H7 (cell line): ENCODE measurements at regions not wholly inside any gene's neighbourhood (a gene's known extent, or its start where the extent isn't known, plus 50 kb on each side); places are given as distances from the start of the nearest gene placed in this dataset.
"Not testable (repeated sequence)": the region's sequence is repeated elsewhere in the genome, so short reads cannot be mapped to it uniquely, and the experiment has no call there.

Experiments used
- DNase-seq: peaks from one replicate; pipeline ENCODE4 v3.0.0; 2012
- H3K27me3 ChIP-seq: 2 replicates; pipeline ENCODE4 v1.6.0; 2011; ENCODE audit warnings: mild to moderate bottlenecking, low read length; ENCODE audit not compliant: control insufficient read depth, insufficient read depth
- H3K36me3 ChIP-seq: replicated peaks from 2 replicates; pipeline ENCODE4 v1.5.1; 2011; ENCODE audit warnings: low read length; ENCODE audit not compliant: control insufficient read depth, insufficient read depth
- H3K4me3 ChIP-seq: 2 replicates; pipeline ENCODE4 v1.5.1; 2011; ENCODE audit warnings: low read depth, mild to moderate bottlenecking, control low read depth, low read length, moderate library complexity; ENCODE audit not compliant: insufficient read depth

DNA sequence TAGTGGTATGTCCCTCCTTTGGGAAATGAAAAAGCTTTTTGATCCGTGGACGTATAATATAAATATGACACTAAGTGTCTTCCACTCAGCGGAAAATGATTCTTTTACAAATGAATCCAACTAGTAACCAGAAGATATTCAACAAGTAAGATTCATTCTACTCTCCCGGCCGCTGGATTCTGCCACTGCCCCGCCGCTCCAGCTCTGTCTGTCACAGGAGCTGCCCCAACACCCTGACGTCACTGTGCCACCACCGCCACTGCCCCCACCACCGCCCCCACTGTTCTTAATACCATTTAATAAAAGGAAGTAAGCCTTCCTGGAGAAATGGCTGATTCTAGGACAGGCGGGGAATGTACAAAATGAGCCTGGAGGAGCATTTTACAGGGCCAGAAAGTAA, 180.8 kb upstream of the PLGLB2 start:
- H3K4me3 ChIP-seq, H3K27me3 ChIP-seq, DNase-seq, H3K36me3 ChIP-seq: not testable (repeated sequence)

DNA sequence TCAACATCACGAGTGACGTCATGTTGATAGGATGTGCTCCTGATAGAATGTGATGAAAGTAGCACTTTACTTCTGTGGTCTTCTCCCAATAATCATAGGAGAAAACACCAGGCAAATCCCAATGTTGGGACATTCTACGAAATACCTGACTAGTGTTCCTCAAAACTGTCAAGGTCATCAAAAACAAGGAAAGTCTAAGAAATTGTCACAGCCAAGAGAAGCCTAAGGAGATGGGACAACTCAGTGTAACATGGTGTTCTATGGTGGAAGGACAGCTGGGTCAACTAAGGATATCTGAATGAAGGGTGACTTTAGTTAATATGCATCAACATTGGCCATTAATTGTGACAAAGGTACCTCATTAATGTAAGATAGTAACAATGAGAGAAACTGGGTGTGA, 180.0 kb upstream of the PLGLB2 start:
- H3K27me3 ChIP-seq, DNase-seq, H3K4me3 ChIP-seq, H3K36me3 ChIP-seq: not testable (repeated sequence)

DNA sequence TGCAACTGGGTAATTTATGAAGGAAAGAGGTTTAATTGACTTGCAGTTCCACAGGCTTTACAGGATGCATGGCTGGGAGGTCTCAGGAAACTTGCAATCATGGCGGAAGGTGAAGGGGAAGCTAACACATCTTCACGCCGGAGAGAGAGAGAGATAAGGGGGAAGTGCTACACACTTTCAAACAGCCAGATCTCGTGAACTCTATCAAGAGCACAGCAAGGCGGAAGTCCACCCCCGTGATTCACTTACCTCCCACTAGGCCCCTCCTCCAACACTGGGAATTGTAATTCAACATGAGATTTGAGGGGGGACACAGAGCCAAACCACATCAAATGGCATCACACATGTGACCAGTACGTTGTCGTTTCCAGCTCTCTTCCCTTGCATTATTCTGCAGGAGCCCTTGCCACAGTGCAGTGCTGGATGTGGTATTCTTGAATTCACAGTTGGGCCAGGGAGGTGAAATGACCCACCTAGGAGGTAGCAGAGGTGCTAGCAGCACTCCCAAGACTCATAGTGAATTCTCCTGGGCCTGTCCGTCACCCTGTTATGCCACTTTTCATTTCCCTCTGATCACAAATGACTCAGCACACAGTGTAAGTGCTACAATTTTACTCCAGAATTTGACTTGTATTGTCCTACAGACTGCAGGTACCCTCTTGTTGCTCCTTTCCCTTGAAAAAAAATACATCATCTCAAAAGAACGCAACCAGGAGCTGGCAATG, 179.2 kb upstream of the PLGLB2 start:
- not testable (repeated sequence) for H3K27me3 ChIP-seq, H3K4me3 ChIP-seq, H3K36me3 ChIP-seq, DNase-seq

DNA sequence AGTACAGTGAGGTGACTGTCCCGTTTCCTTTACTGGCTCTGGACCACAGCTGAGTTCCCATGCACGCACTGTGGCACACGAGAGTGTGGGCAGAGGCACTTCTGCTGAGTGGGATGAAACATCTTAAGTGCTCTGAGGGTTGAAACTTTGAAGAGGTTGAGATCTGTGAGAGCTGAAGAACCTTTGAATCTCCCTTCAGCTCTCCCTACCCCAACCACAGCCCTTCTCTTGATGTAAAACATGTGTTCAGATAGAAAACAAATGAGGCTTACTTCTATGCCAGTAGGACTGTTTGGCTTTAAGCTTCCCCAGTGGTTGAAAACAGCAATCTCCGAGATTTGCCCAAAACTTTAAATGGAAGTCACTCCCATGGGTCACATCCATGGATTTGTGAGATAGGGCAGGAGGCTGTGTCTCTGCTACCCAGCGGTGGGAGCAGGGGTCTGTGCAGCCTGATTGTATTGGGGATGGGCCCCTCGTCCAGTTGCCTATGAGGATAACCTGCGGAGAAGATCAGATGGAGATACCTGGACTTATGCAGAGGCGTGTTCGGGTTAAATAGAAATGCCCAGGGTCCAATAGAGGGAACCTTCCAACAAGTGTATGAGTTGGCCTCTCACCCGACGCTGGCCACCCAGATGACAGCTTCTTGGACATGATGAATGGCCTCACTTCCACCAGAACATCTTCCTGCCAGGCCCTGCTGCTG, 178.0 kb upstream of the PLGLB2 start:
- not testable (repeated sequence) for H3K4me3 ChIP-seq, DNase-seq, H3K36me3 ChIP-seq, H3K27me3 ChIP-seq

DNA sequence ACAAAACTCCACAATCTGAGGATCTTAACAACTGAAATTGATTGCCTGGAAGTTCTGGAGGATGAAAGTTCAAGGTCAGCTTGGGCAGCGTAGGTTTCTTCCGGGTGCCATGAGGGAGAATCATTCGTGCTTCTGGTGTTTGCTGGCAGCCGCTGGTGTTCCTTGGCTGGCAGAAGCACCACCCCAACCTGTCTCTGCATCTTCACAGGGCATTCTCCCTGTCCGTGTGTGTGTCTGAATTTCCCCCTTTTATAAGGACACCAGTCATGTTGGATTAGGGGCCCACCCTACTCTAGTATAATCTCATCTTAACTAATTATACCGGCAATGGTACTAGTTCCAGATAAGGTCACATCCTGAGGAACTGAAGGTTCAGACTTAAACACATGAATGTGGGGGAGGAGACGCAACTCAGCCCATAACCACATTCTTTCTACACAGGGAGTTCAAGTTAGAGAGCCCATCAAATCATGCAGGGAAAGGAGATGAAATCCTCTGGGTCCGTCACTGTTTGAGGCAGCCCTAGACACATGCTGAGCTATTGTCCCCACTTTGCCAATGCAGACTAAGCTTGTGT, 175.9 kb upstream of the PLGLB2 start:
- H3K36me3 ChIP-seq, H3K27me3 ChIP-seq, H3K4me3 ChIP-seq: not testable (repeated sequence)

DNA sequence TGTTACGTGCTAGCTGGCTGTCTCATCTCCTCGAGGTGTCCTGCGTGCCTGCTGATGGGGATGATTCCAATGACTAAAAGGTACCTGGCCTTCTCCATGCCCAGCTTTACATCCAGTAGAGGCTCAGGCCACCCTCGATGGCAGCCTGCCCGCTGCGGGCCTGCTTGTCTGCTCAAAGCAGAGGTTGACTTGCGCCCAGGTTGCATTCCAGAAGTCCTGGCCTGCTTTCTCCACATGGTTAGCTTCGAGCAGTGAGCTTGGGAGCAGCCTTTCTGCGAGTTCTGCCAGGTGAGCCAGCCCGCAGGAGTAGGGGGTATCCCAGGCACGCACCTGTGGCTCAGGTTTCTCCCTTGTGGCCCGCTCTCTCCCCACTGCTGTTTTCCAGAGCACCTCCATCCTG, 175.0 kb upstream of the PLGLB2 start:
- DNase-seq, H3K4me3 ChIP-seq, H3K27me3 ChIP-seq, H3K36me3 ChIP-seq: not testable (repeated sequence)

More for the DNA sequence above, 175.9 kb upstream of the PLGLB2 start:
- DNase-seq, result not testable (repeated sequence)

DNA sequence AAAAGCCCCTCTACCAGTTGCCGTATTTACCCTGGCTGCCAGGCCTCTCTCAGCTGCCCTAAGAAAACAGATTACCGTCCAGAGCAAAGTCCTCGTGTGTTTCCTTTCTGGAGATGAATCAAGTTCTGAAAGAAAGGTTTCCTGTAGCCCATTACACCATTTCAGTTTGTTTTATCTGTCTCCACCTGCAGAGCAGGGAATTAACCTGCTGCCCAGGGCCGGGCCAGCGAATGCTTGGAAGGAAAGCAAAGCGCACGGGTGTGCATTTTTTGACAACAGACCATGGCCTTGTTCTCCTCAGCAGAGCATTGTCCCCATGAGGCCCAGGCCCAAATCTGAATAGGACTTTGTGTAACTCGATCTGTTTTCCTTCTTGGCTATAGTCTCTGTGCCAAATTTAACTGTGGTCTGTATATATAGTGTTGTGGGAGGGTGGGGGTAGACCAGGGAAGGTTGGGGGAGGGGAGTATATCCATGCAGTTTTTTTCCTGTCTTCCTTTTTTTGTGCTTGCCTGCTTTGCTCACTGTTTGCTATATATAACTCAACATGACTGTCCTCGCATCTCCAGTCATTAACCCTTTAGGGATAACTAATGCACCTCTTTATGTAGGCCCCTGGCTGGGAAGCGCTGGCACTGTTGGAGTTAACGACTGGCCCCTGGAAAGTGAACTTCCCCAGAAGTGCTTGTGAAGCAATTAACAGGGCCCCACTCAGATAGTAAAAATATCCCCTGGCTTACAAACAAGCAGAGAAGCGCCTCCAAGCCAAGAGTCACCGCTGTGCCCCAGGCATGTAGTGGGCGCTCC, 174.3 kb upstream of the PLGLB2 start:
- not testable (repeated sequence) for H3K36me3 ChIP-seq, DNase-seq, H3K27me3 ChIP-seq, H3K4me3 ChIP-seq

DNA sequence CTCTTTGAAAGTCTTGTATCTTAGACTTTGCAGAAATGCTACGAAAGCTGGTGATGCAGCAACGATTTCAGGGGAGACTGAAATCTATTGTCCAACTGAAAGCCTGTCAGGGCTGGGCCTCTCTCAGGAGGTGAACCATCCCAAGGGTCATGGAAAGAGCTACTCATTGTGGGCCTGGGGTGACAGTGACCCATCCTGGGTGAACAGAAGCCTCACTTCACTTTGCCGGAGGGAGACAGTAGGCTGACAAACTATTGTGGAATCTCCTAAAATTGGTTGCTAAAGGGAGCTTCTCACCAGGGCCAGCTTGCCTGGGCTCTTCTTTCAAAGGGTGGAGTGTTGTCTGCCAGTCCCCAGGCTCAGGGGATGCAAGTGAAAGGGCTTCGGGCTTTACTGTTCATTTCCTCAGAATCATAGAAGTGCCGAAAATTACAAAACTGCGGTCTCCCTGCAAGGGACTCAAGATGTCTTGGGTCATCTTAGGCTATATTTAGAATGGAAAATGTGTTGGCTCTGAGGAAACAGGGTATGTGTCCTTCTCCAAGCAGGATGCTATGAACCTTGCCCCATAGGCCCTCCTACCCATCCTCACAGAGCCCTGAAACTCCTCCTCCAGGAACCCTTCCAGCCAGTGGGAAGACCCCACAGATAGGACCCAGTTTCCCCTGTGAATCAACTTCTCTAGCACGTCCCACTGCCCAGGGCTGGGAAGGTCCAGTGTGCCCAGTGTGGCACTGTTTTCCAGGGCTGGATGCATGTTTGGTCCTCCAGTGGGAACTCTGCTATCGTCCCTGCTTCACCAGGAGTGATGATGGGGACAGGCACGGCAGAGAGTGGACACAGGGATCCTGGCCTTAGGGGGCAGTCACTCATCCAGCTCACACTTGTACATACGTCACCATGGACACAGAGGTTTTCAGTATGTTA, 173.4 kb upstream of the PLGLB2 start:
- not testable (repeated sequence) for H3K36me3 ChIP-seq, DNase-seq, H3K4me3 ChIP-seq, H3K27me3 ChIP-seq

DNA sequence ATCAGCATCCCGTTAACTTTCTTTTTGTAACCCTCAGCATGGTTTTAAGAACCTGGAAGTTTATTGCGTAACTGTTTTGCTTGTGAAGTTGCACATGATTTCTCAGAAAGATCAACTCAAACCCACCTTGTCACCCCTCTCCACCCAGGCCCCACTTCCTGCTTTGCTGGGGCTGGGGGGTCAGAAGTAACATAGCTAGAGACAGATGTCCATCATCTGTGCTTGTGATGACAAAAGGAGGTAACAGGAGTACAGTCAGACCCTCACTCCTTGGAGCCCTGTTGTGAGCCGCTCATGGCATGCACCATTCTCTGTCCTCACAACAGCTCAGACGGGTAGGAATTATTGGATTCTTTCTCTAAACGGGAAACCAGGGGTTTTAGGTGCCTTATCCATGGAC, 172.7 kb upstream of the PLGLB2 start:
- H3K4me3 ChIP-seq, H3K27me3 ChIP-seq, DNase-seq, H3K36me3 ChIP-seq: not testable (repeated sequence)

DNA sequence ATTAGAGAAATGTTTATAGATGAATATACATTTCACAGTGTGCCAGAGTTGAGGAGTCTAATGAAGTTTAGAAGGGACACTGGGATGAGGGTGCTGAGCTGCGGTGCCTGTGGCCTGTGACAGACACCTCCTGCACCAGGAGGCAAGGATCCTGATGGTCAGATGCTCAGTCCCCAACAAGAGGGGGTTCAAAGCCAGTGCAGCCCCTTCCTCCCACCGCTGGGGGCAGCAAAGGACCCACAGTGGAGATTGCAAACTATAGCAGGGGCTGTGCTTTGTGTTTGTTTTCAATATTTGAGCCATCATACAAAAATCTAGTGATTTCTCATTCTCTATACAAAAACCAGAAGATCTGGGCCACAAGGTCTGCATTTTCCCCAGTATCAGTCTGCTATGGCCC, 170.5 kb upstream of the PLGLB2 start:
- not testable (repeated sequence) for H3K27me3 ChIP-seq, H3K36me3 ChIP-seq, DNase-seq, H3K4me3 ChIP-seq

DNA sequence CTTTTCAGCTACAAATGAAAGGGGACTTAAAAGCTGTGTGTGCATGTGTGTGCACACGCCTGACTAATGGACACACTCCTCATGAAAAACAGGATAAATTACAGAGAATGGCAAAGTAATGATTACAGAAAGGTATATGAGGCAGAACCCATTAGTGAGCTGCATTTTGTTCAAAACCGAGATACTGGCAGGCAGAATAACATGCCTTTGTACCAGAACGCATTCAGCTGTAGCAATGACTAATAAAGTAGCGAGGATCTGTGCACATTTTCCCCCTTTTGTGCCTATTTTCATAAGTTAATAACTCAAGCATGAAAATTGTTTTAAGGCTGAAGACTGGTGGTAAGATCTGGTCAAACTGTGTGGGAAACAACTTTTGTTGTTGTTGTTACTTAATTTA, 165.7 kb upstream of the PLGLB2 start:
- not testable (repeated sequence) for H3K36me3 ChIP-seq, H3K4me3 ChIP-seq, H3K27me3 ChIP-seq, DNase-seq

DNA sequence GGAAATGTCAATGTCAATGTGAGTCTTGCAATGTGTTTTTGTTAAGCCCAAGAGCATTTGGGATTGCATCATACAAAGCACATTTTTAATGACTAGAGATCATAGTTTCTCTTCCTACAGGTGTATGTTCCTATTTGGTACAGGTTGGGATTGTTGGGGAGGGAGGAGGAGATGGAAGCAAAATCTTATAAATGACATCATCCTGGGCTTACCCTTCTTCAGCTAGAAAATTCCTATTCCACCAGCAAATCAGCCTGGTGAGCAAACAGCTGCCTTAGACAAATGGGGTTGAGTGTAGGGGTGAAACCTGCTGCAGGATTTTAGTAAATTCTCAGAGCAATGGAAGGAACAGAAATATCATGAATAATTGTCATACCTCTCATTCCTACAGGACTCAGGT, 165.3 kb upstream of the PLGLB2 start:
- not testable (repeated sequence) for H3K4me3 ChIP-seq, H3K36me3 ChIP-seq, H3K27me3 ChIP-seq, DNase-seq

DNA sequence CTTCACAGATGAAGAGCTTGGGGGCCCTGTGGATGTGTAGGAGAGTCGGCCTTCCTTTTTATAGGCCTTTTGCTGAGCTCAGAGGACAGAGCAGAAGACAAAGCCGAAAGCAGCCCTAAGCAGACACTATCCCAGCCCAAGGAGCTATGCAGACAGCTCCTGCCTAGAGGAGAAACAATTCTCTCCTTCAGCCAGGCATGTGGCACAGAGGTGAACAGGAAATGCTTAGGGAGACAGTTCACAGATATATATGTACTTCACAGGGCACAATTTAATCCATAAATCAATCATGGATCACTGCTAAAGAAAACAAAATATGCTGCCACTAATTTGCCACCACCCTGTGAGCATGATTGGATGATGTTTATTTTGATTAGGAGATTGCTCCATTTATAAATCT, 164.5 kb upstream of the PLGLB2 start:
- H3K4me3 ChIP-seq, H3K27me3 ChIP-seq: not testable (repeated sequence)

DNA sequence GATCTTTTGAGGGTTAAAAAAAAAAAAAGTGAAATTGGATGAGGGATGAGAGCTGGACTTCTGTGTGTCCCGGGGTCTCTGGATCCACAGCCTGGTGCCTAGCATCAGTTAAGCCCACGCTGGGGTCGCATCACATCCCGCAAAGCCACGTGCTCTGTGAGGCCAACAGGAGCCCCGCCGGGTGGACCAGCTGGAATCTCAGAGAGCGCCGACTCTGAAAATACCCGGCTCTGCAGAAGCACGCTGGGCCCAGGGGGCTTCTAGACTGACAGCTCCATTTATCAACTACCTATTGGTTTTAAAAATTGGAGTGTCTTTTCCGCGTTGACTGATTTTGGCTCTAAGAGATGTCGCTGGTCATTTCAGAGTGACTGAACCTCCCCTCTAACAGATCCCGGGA, 164.1 kb upstream of the PLGLB2 start:
- H3K27me3 ChIP-seq, H3K36me3 ChIP-seq, H3K4me3 ChIP-seq, DNase-seq: not testable (repeated sequence)

More for the DNA sequence above, 164.5 kb upstream of the PLGLB2 start:
- not testable (repeated sequence) for H3K36me3 ChIP-seq, DNase-seq
